Natural killer cell (primary cell): ENCODE measurements at regions not wholly inside any gene's neighbourhood (a gene's known extent, or its start where the extent isn't known, plus 50 kb on each side); places are given as distances from the start of the nearest gene placed in this dataset.

Source experiments
- ATAC-seq, 3 donors: fragments of 150-1000 bp in 2 of 3; fragments of 200-7000 bp in 1 of 3; cut with Tn5 transposase; 1 replicate in 1 of 3; 2 replicates in 2 of 3; pipeline ENCODE4 v1.10.0; 2021; ENCODE audit warnings: mild to moderate bottlenecking in 2 of 3, moderate library complexity in 2 of 3
- DNase-seq, 2 donors: peaks; one replicate each; pipeline versions ENCODE4 v3.0.0 to v3.0.0-alpha.2; 2013 to 2021; ENCODE audit warnings: mixed read lengths in 1 of 2
- H3K27ac ChIP-seq: one replicate; pipeline ENCODE4 v1.5.1; 2013; ENCODE audit warnings: mild to moderate bottlenecking, low read length
- H3K27me3 ChIP-seq: one replicate; pipeline ENCODE4 v1.6.1; 2013; ENCODE audit warnings: low read length; ENCODE audit not compliant: control insufficient read depth, insufficient read depth
- H3K36me3 ChIP-seq: one replicate; pipeline ENCODE4 v1.6.1; 2013; ENCODE audit warnings: low read length; ENCODE audit not compliant: control insufficient read depth, insufficient read depth
- H3K4me1 ChIP-seq: one replicate; pipeline ENCODE4 v1.6.1; 2013; ENCODE audit warnings: low read length; ENCODE audit not compliant: control insufficient read depth, insufficient read depth
- H3K4me3 ChIP-seq: one replicate; pipeline ENCODE4 v1.5.1; 2013; ENCODE audit warnings: low read length
- H3K9me3 ChIP-seq: one replicate; pipeline ENCODE4 v1.6.1; 2013; ENCODE audit warnings: low read length; ENCODE audit not compliant: control insufficient read depth, insufficient read depth
- H3K27ac Mint-ChIP-seq, 2 donors: one replicate each; pipeline ENCODE4 v1.8.0; 2022; ENCODE audit warnings: mild to moderate bottlenecking in 2 of 2, mixed read lengths in 2 of 2, moderate library complexity in 1 of 2
- H3K27me3 Mint-ChIP-seq, 2 donors: one replicate each; pipeline ENCODE4 v1.8.0; 2022; ENCODE audit warnings: low read depth in 2 of 2, mixed read lengths in 2 of 2
- H3K36me3 Mint-ChIP-seq: one replicate; pipeline ENCODE4 v1.8.0; 2022; ENCODE audit warnings: mixed read lengths
- H3K4me1 Mint-ChIP-seq, 2 donors: one replicate each; pipeline ENCODE4 v1.8.0; 2022; ENCODE audit warnings: mixed read lengths in 2 of 2
- H3K4me3 Mint-ChIP-seq: one replicate; pipeline ENCODE4 v1.8.0; 2022; ENCODE audit warnings: mild to moderate bottlenecking, moderate library complexity, mixed read lengths
- H3K9me3 Mint-ChIP-seq, 2 donors: one replicate each; pipeline ENCODE4 v1.8.0; 2022; ENCODE audit warnings: mixed read lengths in 2 of 2
- WGBS: methylation state at CpG from one replicate; pipeline ENCODE4 v1.1.7; 2013; ENCODE audit warnings: missing lambda C conversion rate; ENCODE audit not compliant: insufficient coverage; 5-methylcytosine and 5-hydroxymethylcytosine counted together
- intact Hi-C: fragments of 100-400 bp; cut with micrococcal nuclease; formaldehyde crosslinking; loops from one replicate; pipeline ENCODE4 v1.14.2; 2022
- TF ChIP-seq, protein P1 (sequence below): fragments of 200-600 bp; IDR thresholded peaks from one replicate; pipeline ENCODE4 v1.8.0; 2022; ENCODE audit warnings: antibody characterized with exemption

- Histone ChIP-seq H3K4me1 (no peaks in the 10 kb centered on the region), H3K36me3 (no peaks in the 10 kb centered on the region), H3K4me3 (no peak overlapping the region), H3K27ac (no peak overlapping the region), H3K9me3 (peaks cover 2% of the 10 kb centered on the region), H3K27me3 (peaks cover 3% of the 10 kb centered on the region)
- Mint-ChIP-seq H3K27ac (no peak overlapping the region), H3K36me3 (peaks cover 12% of the 10 kb centered on the region), H3K4me3 (no peak overlapping the region), H3K27me3 (peaks cover 24 to 31% of the 10 kb centered on the region in 2 donors), H3K9me3 (peaks cover 3 to 5% of the 10 kb centered on the region in 2 donors), H3K4me1 (peaks cover 0 to 2% of the 10 kb centered on the region in 2 donors)
- ATAC-seq (no peak), DNase-seq (no peak)
- intact Hi-C loops: no loop called here
- WGBS: no CpG with 5 or more reads among the region's 1 CpG
- TF ChIP-seq, protein P1, sequence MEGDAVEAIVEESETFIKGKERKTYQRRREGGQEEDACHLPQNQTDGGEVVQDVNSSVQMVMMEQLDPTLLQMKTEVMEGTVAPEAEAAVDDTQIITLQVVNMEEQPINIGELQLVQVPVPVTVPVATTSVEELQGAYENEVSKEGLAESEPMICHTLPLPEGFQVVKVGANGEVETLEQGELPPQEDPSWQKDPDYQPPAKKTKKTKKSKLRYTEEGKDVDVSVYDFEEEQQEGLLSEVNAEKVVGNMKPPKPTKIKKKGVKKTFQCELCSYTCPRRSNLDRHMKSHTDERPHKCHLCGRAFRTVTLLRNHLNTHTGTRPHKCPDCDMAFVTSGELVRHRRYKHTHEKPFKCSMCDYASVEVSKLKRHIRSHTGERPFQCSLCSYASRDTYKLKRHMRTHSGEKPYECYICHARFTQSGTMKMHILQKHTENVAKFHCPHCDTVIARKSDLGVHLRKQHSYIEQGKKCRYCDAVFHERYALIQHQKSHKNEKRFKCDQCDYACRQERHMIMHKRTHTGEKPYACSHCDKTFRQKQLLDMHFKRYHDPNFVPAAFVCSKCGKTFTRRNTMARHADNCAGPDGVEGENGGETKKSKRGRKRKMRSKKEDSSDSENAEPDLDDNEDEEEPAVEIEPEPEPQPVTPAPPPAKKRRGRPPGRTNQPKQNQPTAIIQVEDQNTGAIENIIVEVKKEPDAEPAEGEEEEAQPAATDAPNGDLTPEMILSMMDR: no peak
These were observed 128.2 kb upstream of the XYLT1 start for GRCh38 chr16:17598968-17599367.

DNA sequence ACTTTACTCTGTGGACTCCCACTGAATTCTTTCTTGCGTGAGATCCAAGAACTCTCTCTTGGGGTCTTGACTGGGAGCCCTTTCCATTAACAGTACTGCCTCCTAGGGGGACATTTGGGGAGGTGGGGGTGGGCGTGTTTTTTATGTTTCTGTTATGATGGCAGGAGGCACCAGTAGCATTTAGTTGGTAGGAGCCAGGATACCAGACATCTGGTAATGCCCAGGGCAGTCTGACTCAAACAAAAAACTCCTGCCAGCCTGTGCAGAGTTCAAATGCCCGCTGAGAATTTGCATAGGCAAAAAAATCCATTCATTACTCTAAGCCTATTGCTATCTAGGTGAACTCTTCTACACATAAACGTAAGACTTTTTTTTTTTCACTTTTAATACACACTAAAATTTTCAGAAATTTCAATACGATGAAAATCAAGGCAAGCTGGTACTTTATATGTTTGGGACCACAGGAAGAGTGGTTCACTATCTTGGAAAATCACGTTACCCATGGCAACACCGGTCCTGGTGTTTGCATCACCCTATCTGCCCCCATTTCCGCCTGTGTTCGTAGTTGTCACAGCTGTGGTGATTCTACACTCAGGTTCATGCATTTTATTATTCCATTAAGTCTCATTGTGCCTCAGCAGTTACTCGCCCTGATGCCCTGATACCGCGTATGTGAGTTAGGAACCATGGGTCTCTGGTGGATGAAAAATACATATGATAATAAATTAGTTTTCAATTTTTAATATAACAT lies 121.1 kb upstream of the XYLT1 start:
- WGBS: 77% methylated on average over 6 of the region's 12 CpGs
- intact Hi-C loops: no loop called here
- H3K9me3 Mint-ChIP-seq: no peaks in the 10 kb centered on the region
- DNase-seq: peak in 1 of 2 donors; percentile 61
- TF ChIP-seq, protein P1: no peak
- Histone ChIP-seq H3K27ac (peak overlapping the region; percentile 77), H3K4me1 (peaks cover 19% of the 10 kb centered on the region), H3K36me3 (no peaks in the 10 kb centered on the region), H3K4me3 (no peak overlapping the region), H3K27me3 (peaks cover 4% of the 10 kb centered on the region), H3K9me3 (no peaks in the 10 kb centered on the region)
- H3K4me1 Mint-ChIP-seq: peaks cover 8 to 20% of the 10 kb centered on the region in 2 donors
- peak; percentile 22 to 53 (median 37) for ATAC-seq
- H3K27me3 Mint-ChIP-seq: peaks cover 23 to 62% of the 10 kb centered on the region in 2 donors
- peak overlapping the region; percentile 63 for H3K4me3 Mint-ChIP-seq
- peak overlapping the region; percentile 73 to 79 for H3K27ac Mint-ChIP-seq
- no peaks in the 10 kb centered on the region for H3K36me3 Mint-ChIP-seq

- Mint-ChIP-seq H3K4me1 (peaks cover 8 to 20% of the 10 kb centered on the region in 2 donors), H3K36me3 (no peaks in the 10 kb centered on the region), H3K27me3 (peaks cover 22 to 60% of the 10 kb centered on the region in 2 donors), H3K27ac (peak overlapping the region; percentile 73 to 79), H3K4me3 (peak overlapping the region; percentile 63), H3K9me3 (no peaks in the 10 kb centered on the region)
- intact Hi-C loops: no loop called here
- peak; percentile 76 to 84 (median 83) for ATAC-seq
- no peaks in the 10 kb centered on the region for H3K9me3 ChIP-seq
- peaks cover 19% of the 10 kb centered on the region for H3K4me1 ChIP-seq
- no peak overlapping the region for H3K4me3 ChIP-seq
- WGBS: 59% methylated on average over 9 of the region's 9 CpGs
- peak overlapping the region; percentile 79 for H3K27ac ChIP-seq
- no peaks in the 10 kb centered on the region for H3K36me3 ChIP-seq
- H3K27me3 ChIP-seq: peaks cover 4% of the 10 kb centered on the region
- peak; percentile 22 to 72 for DNase-seq
- TF ChIP-seq, protein P1: no peak
These were observed 120.2 kb upstream of the XYLT1 start for GRCh38 chr16:17590711-17591654.
